Kidney (tissue), 13 donors: ENCODE measurements at regions not wholly inside any gene's neighbourhood (a gene's known extent, or its start where the extent isn't known, plus 50 kb on each side); places are given as distances from the start of the nearest gene placed in this dataset.

Experiments
- DNase-seq, 5 donors: peaks; one replicate each; pipeline ENCODE4 v3.0.0-alpha.2; 2013 to 2020
- FAIRE-seq: peaks from 2 replicates; lab custom pipeline; 2012; peaks lifted over from hg19 to GRCh38; lab: Jason Lieb, UNC
- H3K27ac ChIP-seq, 2 donors: one replicate each; pipeline ENCODE4 v1.7.0; 2013; ENCODE audit warnings: low read depth in 2 of 2, low read length in 2 of 2, inconsistent platforms in 1 of 2
- H3K27me3 ChIP-seq: one replicate; pipeline ENCODE4 v1.7.1; 2013; ENCODE audit warnings: low read length, inconsistent platforms; ENCODE audit not compliant: control insufficient read depth, insufficient read depth
- H3K36me3 ChIP-seq, 3 donors: one replicate each; pipeline versions ENCODE4 v1.7.0 to v1.7.1; 2013; ENCODE audit warnings: low read length in 3 of 3, control low read depth in 1 of 3, inconsistent platforms in 1 of 3; ENCODE audit not compliant: insufficient read depth in 3 of 3, control insufficient read depth in 2 of 3
- H3K4me1 ChIP-seq, 3 donors: one replicate each; pipeline versions ENCODE4 v1.7.0 to v1.7.1; 2013; ENCODE audit warnings: low read length in 3 of 3, inconsistent platforms in 1 of 3, low read depth in 1 of 3; ENCODE audit not compliant: control insufficient read depth in 2 of 3, insufficient read depth in 2 of 3
- H3K4me3 ChIP-seq, 3 donors: one replicate each; pipeline versions ENCODE4 v1.7.0 to v1.8.1; 2013; ENCODE audit warnings: low read length in 3 of 3, control low read depth in 1 of 3, inconsistent platforms in 1 of 3
- H3K9ac ChIP-seq, 3 donors: one replicate each; pipeline versions ENCODE4 v1.7.0 to v1.7.1; 2013; ENCODE audit warnings: low read length in 3 of 3, control low read depth in 1 of 3, inconsistent platforms in 1 of 3
- H3K9me3 ChIP-seq, 3 donors: one replicate each; pipeline versions ENCODE4 v1.7.0 to v1.7.1; 2013; ENCODE audit warnings: low read length in 3 of 3, control low read depth in 1 of 3, inconsistent platforms in 1 of 3; ENCODE audit not compliant: control insufficient read depth in 2 of 3, insufficient read depth in 1 of 3
- intact Hi-C: fragments of 100-400 bp; cut with DNase I; formaldehyde crosslinking; loops from one replicate; pipeline ENCODE4 v1.11.1; 2022
- TF ChIP-seq, protein P1 (sequence below): IDR thresholded peaks from 3 replicates; pipeline ENCODE4 v1.5.1; 2012; ENCODE audit warnings: mild to moderate bottlenecking, moderate library complexity, borderline replicate concordance; ENCODE audit not compliant: insufficient read depth; ENCODE audit errors: extremely low read depth
- donor health status: control.
- donor health status: control.
- donor health status: control.
- donor health status: control.
- donor health status: control.
- donor health status: DM: yes; HTN: yes; CAD: no.
- donor health status: Normal renal cell carcinoma (clear cell type).

DNA sequence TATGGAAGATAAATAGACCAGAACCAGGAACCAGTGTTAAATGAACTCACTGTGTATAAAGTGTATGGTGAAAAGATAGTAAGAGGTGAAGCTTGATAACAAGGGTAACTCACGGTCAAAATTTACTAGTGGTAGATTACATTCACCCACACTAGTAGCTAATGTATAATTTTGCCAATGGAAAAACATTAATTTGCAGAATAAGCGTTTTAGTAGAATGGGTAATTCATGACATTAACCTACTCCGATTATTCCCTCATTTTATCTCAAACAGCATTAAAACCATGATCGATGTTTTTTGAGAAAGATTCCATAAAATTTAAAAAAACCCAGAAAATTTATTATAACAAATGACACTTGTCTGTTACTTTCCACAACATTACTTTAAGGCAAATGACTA is 57.7 kb upstream of the PPP1R3A start:
- Histone ChIP-seq H3K27ac (no peak overlapping the region), H3K27me3 (no peaks in the 10 kb centered on the region), H3K36me3 (no peaks in the 10 kb centered on the region), H3K9ac (no peak overlapping the region), H3K9me3 (no peaks in the 10 kb centered on the region), H3K4me1 (no peaks in the 10 kb centered on the region), H3K4me3 (no peak overlapping the region)
- TF ChIP-seq, protein P1, sequence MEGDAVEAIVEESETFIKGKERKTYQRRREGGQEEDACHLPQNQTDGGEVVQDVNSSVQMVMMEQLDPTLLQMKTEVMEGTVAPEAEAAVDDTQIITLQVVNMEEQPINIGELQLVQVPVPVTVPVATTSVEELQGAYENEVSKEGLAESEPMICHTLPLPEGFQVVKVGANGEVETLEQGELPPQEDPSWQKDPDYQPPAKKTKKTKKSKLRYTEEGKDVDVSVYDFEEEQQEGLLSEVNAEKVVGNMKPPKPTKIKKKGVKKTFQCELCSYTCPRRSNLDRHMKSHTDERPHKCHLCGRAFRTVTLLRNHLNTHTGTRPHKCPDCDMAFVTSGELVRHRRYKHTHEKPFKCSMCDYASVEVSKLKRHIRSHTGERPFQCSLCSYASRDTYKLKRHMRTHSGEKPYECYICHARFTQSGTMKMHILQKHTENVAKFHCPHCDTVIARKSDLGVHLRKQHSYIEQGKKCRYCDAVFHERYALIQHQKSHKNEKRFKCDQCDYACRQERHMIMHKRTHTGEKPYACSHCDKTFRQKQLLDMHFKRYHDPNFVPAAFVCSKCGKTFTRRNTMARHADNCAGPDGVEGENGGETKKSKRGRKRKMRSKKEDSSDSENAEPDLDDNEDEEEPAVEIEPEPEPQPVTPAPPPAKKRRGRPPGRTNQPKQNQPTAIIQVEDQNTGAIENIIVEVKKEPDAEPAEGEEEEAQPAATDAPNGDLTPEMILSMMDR = no peak
- intact Hi-C loops = no loop called here
- DNase-seq (no peak), FAIRE-seq (no peak)

DNA sequence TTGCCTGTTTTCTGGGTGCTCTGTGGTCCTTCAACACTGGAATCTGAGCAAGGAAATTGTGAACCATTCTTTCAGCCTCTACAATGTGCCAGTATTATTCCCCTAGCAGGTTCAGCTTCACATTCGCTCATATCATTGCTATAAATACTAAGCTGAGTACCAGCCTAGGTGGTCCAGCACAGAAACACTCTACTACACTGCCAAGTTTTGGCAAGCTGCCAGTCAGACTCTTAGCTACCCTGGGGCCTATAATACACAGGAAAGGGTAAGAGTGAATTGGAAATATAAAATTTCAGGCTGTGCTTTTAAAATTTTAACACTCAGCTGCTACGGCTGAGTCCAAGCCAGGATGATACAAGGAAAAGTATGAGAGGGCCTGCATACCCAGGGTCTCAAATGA is 49.9 kb upstream of the PPP1R3A start:
- Histone ChIP-seq H3K9ac (no peak overlapping the region), H3K27ac (no peak overlapping the region), H3K4me1 (no peaks in the 10 kb centered on the region), H3K27me3 (no peaks in the 10 kb centered on the region), H3K9me3 (no peaks in the 10 kb centered on the region), H3K4me3 (no peak overlapping the region), H3K36me3 (no peaks in the 10 kb centered on the region)
- TF ChIP-seq, protein P1 = no peak
- FAIRE-seq (no peak), DNase-seq (no peak)
- intact Hi-C loops = no loop called here
